Ovary (tissue), 7 donors: ENCODE measurements at regions not wholly inside any gene's neighbourhood (a gene's known extent, or its start where the extent isn't known, plus 50 kb on each side); places are given as distances from the start of the nearest gene placed in this dataset.

ENCODE experiments used
- DNase-seq, 5 donors: peaks; one replicate each; pipeline ENCODE4 v3.0.0-alpha.2; 2019 to 2020
- H3K27ac ChIP-seq, 2 donors: fragments of 200-600 bp; one replicate each; pipeline versions ENCODE4 v1.5.1 to v1.8.0; 2019 to 2022
- H3K27me3 ChIP-seq: fragments of 200-600 bp; one replicate; pipeline ENCODE4 v1.8.0; 2022
- H3K36me3 ChIP-seq: fragments of 200-600 bp; sonication (generic); one replicate; pipeline ENCODE4 v1.5.1; 2019
- H3K4me1 ChIP-seq: one replicate; pipeline ENCODE4 v1.8.1; 2013; ENCODE audit warnings: mild to moderate bottlenecking, moderate library complexity; ENCODE audit not compliant: insufficient read depth
- H3K4me3 ChIP-seq: fragments of 200-600 bp; sonication (generic); one replicate; pipeline ENCODE4 v1.5.1; 2017
- H3K9me3 ChIP-seq, 2 donors: fragments of 200-600 bp in 1 of 2; sonication (generic) in 1 of 2; one replicate each; pipeline versions ENCODE4 v1.5.1 to v1.8.1; 2013 to 2019; ENCODE audit warnings: mild to moderate bottlenecking in 1 of 2, moderate library complexity in 1 of 2
- EP300 ChIP-seq: sonication (generic); formaldehyde crosslinking; IDR thresholded peaks from one replicate; pipeline ENCODE4 v1.6.1; 2017; ENCODE audit warnings: antibody characterized with exemption
- POLR2A ChIP-seq: fragments of 450-650 bp; IDR thresholded peaks from one replicate; pipeline ENCODE4 v1.6.1; 2017; ENCODE audit warnings: antibody characterized with exemption, mild to moderate bottlenecking, moderate library complexity
- WGBS, 3 donors: extraction: QIAGEN DNeasy Blood & Tissue Kit in 1 of 3; methylation state at CpG; one replicate each; pipeline versions ENCODE4 v1.1.5 to v1.1.7; 2013 to 2017; 5-methylcytosine and 5-hydroxymethylcytosine counted together
- intact Hi-C, 4 donors: fragments of 100-400 bp; cut with DNase I; formaldehyde crosslinking; loops; one replicate each; pipeline versions ENCODE4 v1.11.0 to v1.15.1; 2022 to 2023
- TF ChIP-seq, protein P1 (sequence below), 3 donors: fragments of 450-650 bp in 2 of 3; fragments of 200-600 bp in 1 of 3; IDR thresholded peaks; one replicate each; pipeline versions ENCODE4 v1.5.1 to v1.8.0; 2016 to 2022; ENCODE audit warnings: antibody characterized with exemption in 3 of 3, mild to moderate bottlenecking in 1 of 3
- donor health status: DM: no; HTN: no; CAD: no; lungs with moderate emphysema.
- donor health status: DM: no; HTN: no; CAD: no.
- donor health status: Bipolar disorder and iron deficiency.
- donor health status: DM: no; HTN: no; CAD: no.
- donor health status: DM: yes; HTN: yes; CAD: no.

DNA sequence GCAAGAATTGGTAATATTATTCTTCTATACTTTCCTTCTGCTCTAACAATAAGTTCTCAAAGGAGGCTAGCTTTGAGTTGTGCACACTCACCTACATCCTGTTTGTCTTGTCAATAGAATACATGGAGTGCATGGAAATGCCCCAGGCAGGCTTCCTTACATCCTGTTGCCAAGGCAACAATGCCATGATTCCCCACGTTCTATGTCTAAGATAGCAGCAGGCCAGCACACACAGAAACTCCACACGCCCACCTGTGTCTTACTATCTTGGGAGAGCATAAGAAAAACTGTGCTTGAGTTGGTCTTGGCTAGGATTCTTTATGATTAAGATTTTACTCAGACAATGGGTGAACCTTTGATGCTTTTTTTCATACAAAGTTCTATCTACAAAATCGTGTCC is 379.2 kb downstream of the AASDHPPT start:
- Histone ChIP-seq H3K27me3 (no peaks in the 10 kb centered on the region), H3K27ac (no peak overlapping the region), H3K36me3 (no peaks in the 10 kb centered on the region), H3K4me3 (no peak overlapping the region), H3K9me3 (no peaks in the 10 kb centered on the region), H3K4me1 (peaks cover 6% of the 10 kb centered on the region)
- TF ChIP-seq POLR2A: no peak
- WGBS, 3 donors: 44 to 61% (median 53%) methylated on average over 3 of the region's 3 CpGs
- DNase-seq: no peak
- intact Hi-C loops: no loop called here

DNA sequence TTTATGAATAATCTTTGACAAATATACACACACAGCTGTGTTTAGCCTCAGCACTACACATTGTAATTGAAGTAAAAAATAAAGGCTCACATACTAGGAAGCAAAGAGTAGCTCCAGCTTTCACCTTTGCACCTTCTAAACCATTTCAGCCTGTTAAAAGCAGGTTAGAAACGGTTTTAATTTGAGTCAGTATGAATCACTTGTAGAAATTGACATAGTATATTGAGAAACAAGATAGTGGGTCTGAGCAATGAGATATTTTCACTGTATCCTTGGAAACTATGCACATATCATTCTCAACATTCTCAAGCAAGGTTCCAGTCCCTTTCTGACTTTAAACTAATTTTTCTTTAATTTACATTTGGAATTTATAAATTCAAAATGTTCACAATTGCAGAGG is 380.3 kb downstream of the AASDHPPT start:
- peaks cover 9% of the 10 kb centered on the region for H3K4me1 ChIP-seq
- no peaks in the 10 kb centered on the region for H3K27me3 ChIP-seq
- intact Hi-C loops: no loop called here
- no peak for DNase-seq
- H3K4me3 ChIP-seq: no peak overlapping the region
- H3K27ac ChIP-seq: no peak overlapping the region
- TF ChIP-seq EP300: no peak
- TF ChIP-seq POLR2A: no peak
- TF ChIP-seq, protein P1, sequence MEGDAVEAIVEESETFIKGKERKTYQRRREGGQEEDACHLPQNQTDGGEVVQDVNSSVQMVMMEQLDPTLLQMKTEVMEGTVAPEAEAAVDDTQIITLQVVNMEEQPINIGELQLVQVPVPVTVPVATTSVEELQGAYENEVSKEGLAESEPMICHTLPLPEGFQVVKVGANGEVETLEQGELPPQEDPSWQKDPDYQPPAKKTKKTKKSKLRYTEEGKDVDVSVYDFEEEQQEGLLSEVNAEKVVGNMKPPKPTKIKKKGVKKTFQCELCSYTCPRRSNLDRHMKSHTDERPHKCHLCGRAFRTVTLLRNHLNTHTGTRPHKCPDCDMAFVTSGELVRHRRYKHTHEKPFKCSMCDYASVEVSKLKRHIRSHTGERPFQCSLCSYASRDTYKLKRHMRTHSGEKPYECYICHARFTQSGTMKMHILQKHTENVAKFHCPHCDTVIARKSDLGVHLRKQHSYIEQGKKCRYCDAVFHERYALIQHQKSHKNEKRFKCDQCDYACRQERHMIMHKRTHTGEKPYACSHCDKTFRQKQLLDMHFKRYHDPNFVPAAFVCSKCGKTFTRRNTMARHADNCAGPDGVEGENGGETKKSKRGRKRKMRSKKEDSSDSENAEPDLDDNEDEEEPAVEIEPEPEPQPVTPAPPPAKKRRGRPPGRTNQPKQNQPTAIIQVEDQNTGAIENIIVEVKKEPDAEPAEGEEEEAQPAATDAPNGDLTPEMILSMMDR (IDR thresholded peaks at IDR 0.05): no peak
- 2 to 20% (median 19%) methylated on average over 1 of the region's 1 CpG for WGBS, 3 donors
- no peaks in the 10 kb centered on the region for H3K36me3 ChIP-seq
- H3K9me3 ChIP-seq: no peaks in the 10 kb centered on the region

DNA sequence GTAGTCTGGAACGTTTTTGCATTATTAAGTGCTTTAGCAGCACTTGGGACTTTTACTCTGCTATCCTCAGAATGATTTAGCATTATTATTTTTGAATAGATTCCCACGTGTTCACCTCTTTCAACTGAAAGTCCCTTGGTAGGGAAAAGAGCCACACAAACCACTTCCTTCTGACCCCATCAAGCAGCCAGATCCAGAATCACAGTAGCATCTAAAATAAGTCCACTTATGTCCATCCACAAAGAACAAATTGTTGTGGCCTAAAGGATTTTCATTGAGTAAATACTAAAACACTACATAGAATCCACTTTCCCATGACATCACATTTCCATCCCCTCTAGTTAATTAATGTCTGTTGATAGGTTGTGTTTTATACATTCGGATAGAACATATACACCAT is 381.7 kb downstream of the AASDHPPT start:
- DNase-seq: no peak
- Histone ChIP-seq H3K27ac (no peak overlapping the region), H3K4me1 (peaks cover 10% of the 10 kb centered on the region), H3K4me3 (no peak overlapping the region), H3K27me3 (no peaks in the 10 kb centered on the region), H3K36me3 (no peaks in the 10 kb centered on the region), H3K9me3 (no peaks in the 10 kb centered on the region)
- TF ChIP-seq, protein P1 (IDR thresholded peaks at IDR 0.05): no peak
- TF ChIP-seq POLR2A (no peak), EP300 (no peak)
- WGBS, 3 donors: 40 to 55% (median 46%) methylated on average over 3 of the region's 3 CpGs
- intact Hi-C loops: no loop called here

DNA sequence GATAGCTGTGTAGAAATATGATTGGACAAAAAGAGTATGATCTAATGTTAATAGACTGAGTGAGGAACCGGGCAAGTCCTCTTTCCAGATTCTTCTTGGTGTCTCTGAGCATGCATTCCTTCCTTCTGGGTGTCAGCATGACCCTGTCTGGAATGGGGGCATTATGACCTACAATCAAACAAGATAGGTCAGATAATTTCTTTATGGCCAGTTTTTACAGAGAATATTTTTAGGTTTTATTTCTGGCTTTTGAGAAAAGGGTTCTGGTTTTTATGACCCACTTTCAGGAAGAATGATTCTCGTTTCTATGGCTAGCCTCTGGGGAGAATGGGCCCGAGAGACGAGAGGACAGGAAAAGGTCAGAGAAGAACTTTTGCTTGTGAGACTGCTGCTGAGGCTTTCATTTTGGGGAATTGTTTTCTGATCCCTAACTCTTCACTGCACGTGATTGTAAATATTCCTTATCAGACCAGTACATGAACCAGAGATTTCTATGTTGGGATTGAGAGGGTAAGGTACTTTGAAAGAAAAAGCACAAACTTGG is 383.8 kb downstream of the AASDHPPT start:
- Histone ChIP-seq H3K4me3 (no peak overlapping the region), H3K27me3 (no peaks in the 10 kb centered on the region), H3K4me1 (peaks cover 10% of the 10 kb centered on the region), H3K9me3 (no peaks in the 10 kb centered on the region), H3K36me3 (no peaks in the 10 kb centered on the region), H3K27ac (no peak overlapping the region)
- DNase-seq: no peak
- TF ChIP-seq, protein P1 (IDR thresholded peaks at IDR 0.05): no peak
- TF ChIP-seq EP300: no peak
- no peak for TF ChIP-seq POLR2A
- intact Hi-C loops: no loop called here
- 13 to 18% (median 13%) methylated on average over 5 of the region's 5 CpGs for WGBS, 3 donors

DNA sequence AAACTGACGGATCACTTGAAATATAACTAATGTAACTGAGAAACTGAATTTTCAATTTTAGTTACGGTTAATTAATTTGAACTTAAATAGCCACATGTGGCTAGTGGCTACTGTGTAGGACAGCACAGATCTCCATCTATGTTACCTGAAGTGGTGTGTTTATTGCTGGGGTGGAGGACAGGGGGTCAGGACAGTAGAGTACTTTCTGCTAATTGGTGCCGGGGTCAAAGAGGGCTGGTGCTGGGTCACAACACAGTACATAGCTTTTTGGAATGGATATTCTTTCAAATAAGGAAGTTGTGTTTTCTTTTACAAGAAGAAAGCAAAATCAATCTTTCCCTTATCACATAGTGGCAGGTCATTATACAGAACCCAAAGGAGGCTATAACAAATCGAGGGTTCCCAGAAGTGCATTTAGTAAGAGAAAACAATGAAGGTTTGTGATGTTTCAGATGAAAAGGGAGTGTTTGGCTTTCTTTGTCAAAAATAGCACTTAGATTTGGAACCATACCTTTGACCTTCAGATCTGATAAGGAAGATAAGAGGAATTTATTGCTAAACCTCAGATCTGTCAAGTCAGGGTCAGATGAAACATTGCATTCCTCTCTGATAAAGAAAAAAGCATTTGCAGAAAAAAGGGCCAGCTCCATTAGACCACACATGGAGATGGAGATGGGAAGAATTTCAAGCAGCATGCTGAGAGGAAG is 384.5 kb downstream of the AASDHPPT start:
- Histone ChIP-seq H3K4me3 (no peak overlapping the region), H3K27ac (no peak overlapping the region), H3K36me3 (no peaks in the 10 kb centered on the region), H3K27me3 (no peaks in the 10 kb centered on the region), H3K4me1 (peaks cover 8% of the 10 kb centered on the region), H3K9me3 (no peaks in the 10 kb centered on the region)
- DNase-seq: no peak
- intact Hi-C loops: no loop called here
- TF ChIP-seq POLR2A: no peak
- TF ChIP-seq EP300: no peak
- TF ChIP-seq, protein P1 (IDR thresholded peaks at IDR 0.05): no peak
- 53 to 62% (median 57%) methylated on average over 4 of the region's 4 CpGs for WGBS, 3 donors
